CD4-positive, CD25-positive, alpha-beta regulatory T cell (primary cell): ENCODE measurements at regions not wholly inside any gene's neighbourhood (a gene's known extent, or its start where the extent isn't known, plus 50 kb on each side); places are given as distances from the start of the nearest gene placed in this dataset.

Experiments used
- ATAC-seq, 2 donors: fragments of 150-1000 bp; cut with Tn5 transposase; one replicate each; pipeline ENCODE4 v1.10.0; 2021; ENCODE audit warnings: low read depth in 2 of 2, moderate number of reproducible peaks in 2 of 2, moderate library complexity in 1 of 2
- DNase-seq, 3 donors: peaks; one replicate each; pipeline versions ENCODE4 v3.0.0 to v3.0.0-alpha.2; 2012 to 2022; ENCODE audit warnings: mixed read lengths in 1 of 3
- H3K27ac ChIP-seq: one replicate; pipeline ENCODE4 v1.7.0; 2013; ENCODE audit warnings: mild to moderate bottlenecking, low read length; ENCODE audit not compliant: insufficient read depth, poor library complexity, severe bottlenecking
- H3K27me3 ChIP-seq: one replicate; pipeline ENCODE4 v1.7.0; 2013; ENCODE audit warnings: low read length; ENCODE audit not compliant: control insufficient read depth, insufficient read depth
- H3K36me3 ChIP-seq: one replicate; pipeline ENCODE4 v1.7.0; 2013; ENCODE audit warnings: mild to moderate bottlenecking, low read length, moderate library complexity; ENCODE audit not compliant: control insufficient read depth, insufficient read depth
- H3K4me1 ChIP-seq: 2 replicates; pipeline ENCODE4 v1.7.0; 2013; ENCODE audit warnings: mild to moderate bottlenecking, low read length; ENCODE audit not compliant: insufficient read depth, control insufficient read depth, poor library complexity, severe bottlenecking
- H3K4me3 ChIP-seq: one replicate; pipeline ENCODE4 v1.7.0; 2013; ENCODE audit warnings: low read depth, mild to moderate bottlenecking, low read length, moderate library complexity
- H3K9me3 ChIP-seq, 2 experiments: 1 replicate in 1 of 2; 2 replicates in 1 of 2; pipeline ENCODE4 v1.7.0; 2013; ENCODE audit warnings: low read length in 2 of 2, mild to moderate bottlenecking in 1 of 2, moderate library complexity in 1 of 2; ENCODE audit not compliant: control insufficient read depth in 2 of 2
- H3K27ac Mint-ChIP-seq, 3 donors: one replicate each; pipeline ENCODE4 v1.8.0; 2020 to 2022; ENCODE audit warnings: mild to moderate bottlenecking in 3 of 3, mixed read lengths in 3 of 3, moderate library complexity in 2 of 3
- H3K27me3 Mint-ChIP-seq: one replicate; pipeline ENCODE4 v1.8.0; 2022; ENCODE audit warnings: mild to moderate bottlenecking, mixed read lengths
- H3K36me3 Mint-ChIP-seq: one replicate; pipeline ENCODE4 v1.8.0; 2020; ENCODE audit warnings: mixed read lengths
- H3K4me1 Mint-ChIP-seq, 4 donors: one replicate each; pipeline ENCODE4 v1.8.0; 2020 to 2022; ENCODE audit warnings: mixed read lengths in 4 of 4, mild to moderate bottlenecking in 1 of 4
- H3K4me3 Mint-ChIP-seq, 4 donors: one replicate each; pipeline ENCODE4 v1.8.0; 2020 to 2022; ENCODE audit warnings: mild to moderate bottlenecking in 4 of 4, mixed read lengths in 4 of 4, moderate library complexity in 3 of 4
- H3K9me3 Mint-ChIP-seq, 7 donors: one replicate each; pipeline ENCODE4 v1.8.0; 2020 to 2022; ENCODE audit warnings: mixed read lengths in 7 of 7, mild to moderate bottlenecking in 3 of 7, moderate library complexity in 2 of 7

GRCh38 chr11:112606656-112607055 lies 346.0 kb upstream of the PLET1 start:
- H3K4me1 Mint-ChIP-seq: no peaks in the 10 kb centered on the region
- H3K27me3 Mint-ChIP-seq: peaks cover 26% of the 10 kb centered on the region
- DNase-seq (no peak), ATAC-seq (no peak)
- H3K4me3 ChIP-seq: no peak overlapping the region
- H3K36me3 ChIP-seq: no peaks in the 10 kb centered on the region
- no peak overlapping the region for H3K4me3 Mint-ChIP-seq
- H3K27ac Mint-ChIP-seq: no peak overlapping the region
- no peaks in the 10 kb centered on the region for H3K36me3 Mint-ChIP-seq
- no peaks in the 10 kb centered on the region for H3K4me1 ChIP-seq
- H3K9me3 ChIP-seq: no peaks in the 10 kb centered on the region
- no peak overlapping the region for H3K27ac ChIP-seq
- H3K9me3 Mint-ChIP-seq: peaks cover 0 to 1% (median 0%) of the 10 kb centered on the region in 7 donors
- H3K27me3 ChIP-seq: peaks cover 3% of the 10 kb centered on the region

DNA sequence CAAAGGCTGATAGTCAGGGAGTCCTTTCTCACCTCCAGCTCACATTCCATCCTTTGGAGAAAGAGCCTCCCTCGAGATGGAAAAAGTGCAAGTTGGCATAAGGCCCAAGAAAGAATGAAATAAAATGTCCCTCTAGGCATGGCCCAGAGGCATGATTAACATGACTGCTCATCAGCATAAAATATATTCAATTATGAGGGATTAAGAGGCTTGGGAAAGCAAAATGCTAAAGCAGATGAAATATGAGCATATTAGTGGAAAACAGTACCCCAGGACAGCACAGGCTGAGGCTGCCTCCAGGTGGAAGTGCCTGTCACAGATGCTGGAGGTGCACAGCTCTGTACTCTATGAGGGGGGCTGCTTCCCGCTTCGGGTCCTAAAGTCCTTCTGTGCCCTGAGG lies 347.8 kb upstream of the PLET1 start:
- Histone ChIP-seq H3K4me3 (no peak overlapping the region), H3K27ac (no peak overlapping the region), H3K9me3 (no peaks in the 10 kb centered on the region), H3K27me3 (peaks cover 3% of the 10 kb centered on the region), H3K36me3 (no peaks in the 10 kb centered on the region), H3K4me1 (no peaks in the 10 kb centered on the region)
- Mint-ChIP-seq H3K4me3 (no peak overlapping the region), H3K27ac (no peak overlapping the region), H3K4me1 (no peaks in the 10 kb centered on the region), H3K36me3 (no peaks in the 10 kb centered on the region), H3K27me3 (peaks cover 20% of the 10 kb centered on the region), H3K9me3 (peaks cover 0 to 1% (median 0%) of the 10 kb centered on the region in 7 donors)
- ATAC-seq: no peak
- no peak for DNase-seq

- H3K27me3 ChIP-seq: no peaks in the 10 kb centered on the region
- DNase-seq (no peak), ATAC-seq (no peak)
- Mint-ChIP-seq H3K9me3 (peaks cover 0 to 1% (median 0%) of the 10 kb centered on the region in 7 donors), H3K27me3 (peaks cover 10% of the 10 kb centered on the region), H3K4me3 (no peak overlapping the region), H3K36me3 (no peaks in the 10 kb centered on the region), H3K27ac (no peak overlapping the region), H3K4me1 (no peaks in the 10 kb centered on the region)
- no peaks in the 10 kb centered on the region for H3K9me3 ChIP-seq
- no peak overlapping the region for H3K4me3 ChIP-seq
- H3K4me1 ChIP-seq: no peaks in the 10 kb centered on the region
- no peak overlapping the region for H3K27ac ChIP-seq
- no peaks in the 10 kb centered on the region for H3K36me3 ChIP-seq
Measured at GRCh38 chr11:112610494-112610893, 349.8 kb upstream of the PLET1 start.

GRCh38 chr11:112610996-112611750 lies 350.0 kb upstream of the NCAM1 start:
- Mint-ChIP-seq H3K4me3 (no peak overlapping the region), H3K27ac (no peak overlapping the region)

GRCh38 chr11:112611771-112612170 lies 349.4 kb upstream of the NCAM1 start:
- Histone ChIP-seq H3K27me3 (no peaks in the 10 kb centered on the region), H3K36me3 (no peaks in the 10 kb centered on the region), H3K4me3 (no peak overlapping the region), H3K27ac (no peak overlapping the region), H3K9me3 (no peaks in the 10 kb centered on the region), H3K4me1 (no peaks in the 10 kb centered on the region)
- no peaks in the 10 kb centered on the region for H3K36me3 Mint-ChIP-seq
- no peaks in the 10 kb centered on the region for H3K9me3 Mint-ChIP-seq
- ATAC-seq (no peak), DNase-seq (no peak)
- no peak overlapping the region for H3K27ac Mint-ChIP-seq
- no peak overlapping the region for H3K4me3 Mint-ChIP-seq
- H3K27me3 Mint-ChIP-seq: peaks cover 5% of the 10 kb centered on the region
- H3K4me1 Mint-ChIP-seq: no peaks in the 10 kb centered on the region

More at GRCh38 chr11:112610996-112611750, 350.0 kb upstream of the NCAM1 start:
- no peaks in the 10 kb centered on the region for H3K36me3 Mint-ChIP-seq
- Histone ChIP-seq H3K27me3 (no peaks in the 10 kb centered on the region), H3K36me3 (no peaks in the 10 kb centered on the region), H3K4me1 (no peaks in the 10 kb centered on the region), H3K4me3 (no peak overlapping the region), H3K9me3 (no peaks in the 10 kb centered on the region), H3K27ac (no peak overlapping the region)
- H3K4me1 Mint-ChIP-seq: no peaks in the 10 kb centered on the region
- no peak for ATAC-seq
- H3K9me3 Mint-ChIP-seq: peaks cover 0 to 1% (median 0%) of the 10 kb centered on the region in 7 donors
- peaks cover 5% of the 10 kb centered on the region for H3K27me3 Mint-ChIP-seq
- DNase-seq: no peak

DNA sequence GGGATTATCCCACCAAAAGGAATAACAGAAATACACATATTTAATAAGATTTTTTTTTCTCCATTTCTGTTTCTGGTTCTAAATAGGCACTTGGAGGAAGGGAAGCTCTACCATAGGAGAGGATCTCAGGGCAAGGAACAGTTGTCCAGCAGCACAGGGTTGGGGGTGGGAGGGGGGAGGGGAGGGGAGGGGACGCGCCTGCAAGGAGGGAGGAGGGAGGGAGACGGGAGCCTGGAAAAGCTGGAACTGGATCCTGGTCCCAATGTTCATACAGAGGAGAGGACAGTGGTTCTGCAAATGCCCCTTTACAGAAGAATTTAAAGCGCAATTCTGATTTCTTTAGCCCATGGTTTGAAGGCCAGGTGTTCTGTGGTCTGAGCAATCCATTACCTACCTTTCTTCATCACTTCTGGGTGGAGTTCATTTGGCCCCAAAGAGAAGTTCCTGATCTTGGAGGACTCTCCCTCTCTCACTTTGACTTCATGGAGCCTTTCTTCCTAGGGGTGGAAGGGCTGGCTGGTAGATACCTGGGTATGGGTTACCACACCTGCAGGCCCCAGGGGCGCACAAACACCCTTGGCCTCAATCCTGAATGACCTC lies 348.9 kb upstream of the NCAM1 start:
- Histone ChIP-seq H3K9me3 (no peaks in the 10 kb centered on the region), H3K27ac (no peak overlapping the region), H3K4me3 (no peak overlapping the region), H3K4me1 (no peaks in the 10 kb centered on the region), H3K27me3 (no peaks in the 10 kb centered on the region), H3K36me3 (no peaks in the 10 kb centered on the region)
- no peak overlapping the region for H3K4me3 Mint-ChIP-seq
- no peak overlapping the region for H3K27ac Mint-ChIP-seq
- H3K9me3 Mint-ChIP-seq: no peaks in the 10 kb centered on the region
- DNase-seq (no peak), ATAC-seq (no peak)
- peaks cover 5% of the 10 kb centered on the region for H3K27me3 Mint-ChIP-seq
- H3K4me1 Mint-ChIP-seq: no peaks in the 10 kb centered on the region
- no peaks in the 10 kb centered on the region for H3K36me3 Mint-ChIP-seq

DNA sequence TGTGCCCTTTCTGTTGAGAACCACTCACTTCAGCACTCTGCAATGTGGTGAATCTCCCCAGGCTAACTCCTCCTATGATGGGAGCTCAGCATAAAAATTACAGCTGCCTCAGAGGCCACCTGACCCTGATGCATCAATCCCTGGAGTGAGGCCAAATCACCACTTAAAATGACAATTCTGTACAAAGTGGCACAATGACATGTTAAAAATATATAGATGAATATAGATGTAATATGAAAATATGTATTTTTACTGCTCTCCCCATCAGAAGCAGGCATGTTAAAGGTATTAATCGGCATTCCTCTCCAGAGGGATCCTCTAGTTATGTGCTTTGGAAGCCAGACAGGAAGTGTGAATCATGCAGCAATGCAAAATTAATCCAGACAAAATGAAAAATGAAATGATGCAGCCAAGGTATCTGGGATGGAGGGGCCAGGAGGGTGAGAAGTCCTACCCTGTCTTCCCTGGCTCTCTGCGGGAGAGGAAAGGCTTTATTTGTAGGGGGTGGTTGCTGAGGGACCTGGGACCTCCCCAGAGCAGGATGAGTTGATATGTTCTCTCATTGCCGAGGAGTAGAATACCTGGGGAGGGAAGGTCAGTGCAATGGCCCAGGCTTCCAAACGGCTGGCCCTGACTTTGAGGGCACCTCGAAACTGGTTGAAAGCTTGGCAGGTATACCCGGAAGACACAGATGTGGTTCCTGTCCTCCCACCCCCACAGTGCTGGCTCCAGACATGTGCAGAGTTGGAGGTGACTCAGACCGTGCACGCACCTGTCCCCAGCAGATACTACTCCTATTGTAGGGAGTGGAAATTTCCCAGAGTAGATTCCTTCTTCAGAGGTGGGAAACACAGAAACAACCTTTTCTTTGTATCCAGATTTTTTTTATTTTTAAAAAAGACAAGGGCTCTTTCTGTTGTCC lies 347.9 kb upstream of the NCAM1 start:
- Histone ChIP-seq H3K9me3 (no peaks in the 10 kb centered on the region), H3K27me3 (no peaks in the 10 kb centered on the region), H3K4me1 (no peaks in the 10 kb centered on the region), H3K27ac (no peak overlapping the region), H3K4me3 (no peak overlapping the region), H3K36me3 (no peaks in the 10 kb centered on the region)
- ATAC-seq: no peak
- Mint-ChIP-seq H3K4me1 (no peaks in the 10 kb centered on the region), H3K36me3 (no peaks in the 10 kb centered on the region), H3K27me3 (peaks cover 5% of the 10 kb centered on the region), H3K9me3 (peaks cover 0 to under 1% (median 0%) of the 10 kb centered on the region in 7 donors), H3K4me3 (no peak overlapping the region), H3K27ac (no peak overlapping the region)
- no peak for DNase-seq
